ENCODE measurements at regions not wholly inside any gene's neighbourhood (a gene's known extent, or its start where the extent isn't known, plus 50 kb on each side); places are given as distances from the start of the nearest gene placed in this dataset.

DNA sequence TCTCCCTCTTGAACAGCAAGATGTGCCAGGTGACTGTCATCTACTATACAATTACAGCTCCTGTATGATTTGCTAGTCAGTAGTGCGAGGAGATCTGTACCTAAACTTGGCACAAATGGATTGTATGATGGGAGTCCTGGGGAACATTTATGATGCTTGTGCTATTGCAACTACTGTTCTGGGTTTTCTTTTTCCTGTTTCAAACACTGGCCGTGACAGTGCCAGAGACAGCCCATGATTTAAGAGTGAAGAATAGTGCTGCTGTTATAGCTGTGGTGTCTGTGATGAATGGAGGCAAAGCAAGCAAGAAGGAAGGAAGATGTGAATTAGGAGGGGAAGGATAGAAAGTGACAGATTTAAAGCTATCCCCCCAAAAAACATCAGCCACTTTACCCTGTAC lies 1868.9 kb downstream of the PCDH7 start:
- TF ChIP-seq, protein P1, sequence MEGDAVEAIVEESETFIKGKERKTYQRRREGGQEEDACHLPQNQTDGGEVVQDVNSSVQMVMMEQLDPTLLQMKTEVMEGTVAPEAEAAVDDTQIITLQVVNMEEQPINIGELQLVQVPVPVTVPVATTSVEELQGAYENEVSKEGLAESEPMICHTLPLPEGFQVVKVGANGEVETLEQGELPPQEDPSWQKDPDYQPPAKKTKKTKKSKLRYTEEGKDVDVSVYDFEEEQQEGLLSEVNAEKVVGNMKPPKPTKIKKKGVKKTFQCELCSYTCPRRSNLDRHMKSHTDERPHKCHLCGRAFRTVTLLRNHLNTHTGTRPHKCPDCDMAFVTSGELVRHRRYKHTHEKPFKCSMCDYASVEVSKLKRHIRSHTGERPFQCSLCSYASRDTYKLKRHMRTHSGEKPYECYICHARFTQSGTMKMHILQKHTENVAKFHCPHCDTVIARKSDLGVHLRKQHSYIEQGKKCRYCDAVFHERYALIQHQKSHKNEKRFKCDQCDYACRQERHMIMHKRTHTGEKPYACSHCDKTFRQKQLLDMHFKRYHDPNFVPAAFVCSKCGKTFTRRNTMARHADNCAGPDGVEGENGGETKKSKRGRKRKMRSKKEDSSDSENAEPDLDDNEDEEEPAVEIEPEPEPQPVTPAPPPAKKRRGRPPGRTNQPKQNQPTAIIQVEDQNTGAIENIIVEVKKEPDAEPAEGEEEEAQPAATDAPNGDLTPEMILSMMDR (IDR thresholded peaks at IDR 0.05), result no peak
- no peak for TF ChIP-seq POLR2A (IDR thresholded peaks at IDR 0.05)

Measured in right lobe of liver (tissue), 4 donors.